H9 (cell line): ENCODE measurements at regions not wholly inside any gene's neighbourhood (a gene's known extent, or its start where the extent isn't known, plus 50 kb on each side); places are given as distances from the start of the nearest gene placed in this dataset.

ENCODE experiments used
- DNase-seq: peaks from one replicate; pipeline ENCODE4 v3.0.0-alpha.2; 2017
- H2AFZ ChIP-seq: one replicate; pipeline ENCODE4 v1.6.1; 2013; ENCODE audit warnings: mild to moderate bottlenecking, low read length, control low read depth, moderate library complexity
- H2AK5ac ChIP-seq: 2 replicates; pipeline ENCODE4 v1.6.1; 2013; ENCODE audit warnings: low read length, control low read depth, mixed read lengths; ENCODE audit not compliant: insufficient read length
- H2BK120ac ChIP-seq: one replicate; pipeline ENCODE4 v1.6.1; 2013; ENCODE audit warnings: low read depth, mild to moderate bottlenecking, low read length, control low read depth, inconsistent platforms; ENCODE audit not compliant: poor library complexity, severe bottlenecking
- H2BK12ac ChIP-seq: 2 replicates; pipeline ENCODE4 v1.6.1; 2013; ENCODE audit warnings: low read length, control low read depth, mixed read lengths, low read depth; ENCODE audit not compliant: insufficient read length
- H2BK15ac ChIP-seq: 2 replicates; pipeline ENCODE4 v1.6.1; 2013; ENCODE audit warnings: low read depth, low read length, control low read depth
- H2BK20ac ChIP-seq: one replicate; pipeline ENCODE4 v1.6.1; 2013; ENCODE audit warnings: low read depth, mild to moderate bottlenecking, low read length, control low read depth, inconsistent platforms; ENCODE audit not compliant: poor library complexity, severe bottlenecking
- H2BK5ac ChIP-seq: 2 replicates; pipeline ENCODE4 v1.6.1; 2013; ENCODE audit warnings: low read length, control low read depth, mixed read lengths; ENCODE audit not compliant: insufficient read length
- H3K14ac ChIP-seq: 2 replicates; pipeline ENCODE4 v1.6.1; 2013; ENCODE audit warnings: low read length, control low read depth; ENCODE audit not compliant: insufficient read depth
- H3K18ac ChIP-seq: 2 replicates; pipeline ENCODE4 v1.6.1; 2013; ENCODE audit warnings: low read depth, mild to moderate bottlenecking, mixed read lengths, low read length, control low read depth; ENCODE audit not compliant: insufficient read length
- H3K23ac ChIP-seq: 2 replicates; pipeline ENCODE4 v1.6.1; 2013; ENCODE audit warnings: low read length, control low read depth, mixed read lengths, low read depth; ENCODE audit not compliant: insufficient read length
- H3K23me2 ChIP-seq: 2 replicates; pipeline ENCODE4 v1.6.1; 2013; ENCODE audit warnings: low read depth, mild to moderate bottlenecking, mixed read lengths, low read length, control low read depth; ENCODE audit not compliant: insufficient read length, poor library complexity, severe bottlenecking
- H3K27ac ChIP-seq: 2 replicates; pipeline ENCODE4 v1.5.1; 2013; ENCODE audit warnings: low read length, control low read depth, mixed read lengths, low read depth; ENCODE audit not compliant: insufficient read length
- H3K27me3 ChIP-seq: 2 replicates; pipeline ENCODE4 v1.6.1; 2013; ENCODE audit warnings: low read length, control low read depth, inconsistent platforms; ENCODE audit not compliant: insufficient read depth
- H3K4ac ChIP-seq: 2 replicates; pipeline ENCODE4 v1.6.1; 2013; ENCODE audit warnings: low read depth, mild to moderate bottlenecking, control low read depth, inconsistent platforms, low read length, moderate library complexity
- H3K4me1 ChIP-seq: 2 replicates; pipeline ENCODE4 v1.6.1; 2013; ENCODE audit warnings: low read length, control low read depth, inconsistent platforms; ENCODE audit not compliant: insufficient read depth
- H3K4me2 ChIP-seq: 2 replicates; pipeline ENCODE4 v1.6.1; 2013; ENCODE audit warnings: low read length, control low read depth, mixed read lengths; ENCODE audit not compliant: insufficient read length, insufficient read depth
- H3K56ac ChIP-seq: 2 replicates; pipeline ENCODE4 v1.6.1; 2013; ENCODE audit warnings: low read depth, mild to moderate bottlenecking, mixed read lengths, low read length, control low read depth; ENCODE audit not compliant: insufficient read length
- H3K79me1 ChIP-seq: 2 replicates; pipeline ENCODE4 v1.6.1; 2013; ENCODE audit warnings: low read depth, mild to moderate bottlenecking, moderate library complexity, low read length, control low read depth, inconsistent platforms; ENCODE audit not compliant: insufficient read depth, poor library complexity, severe bottlenecking
- H3K79me2 ChIP-seq: 2 replicates; pipeline ENCODE4 v1.6.1; 2013; ENCODE audit warnings: low read length, control low read depth, inconsistent platforms; ENCODE audit not compliant: insufficient read depth
- H3K9ac ChIP-seq: 2 replicates; pipeline ENCODE4 v1.6.1; 2013; ENCODE audit warnings: low read length, control low read depth, mixed read lengths; ENCODE audit not compliant: insufficient read length; ENCODE audit errors: extremely low read depth
- H3K9me3 ChIP-seq: one replicate; pipeline ENCODE4 v1.6.1; 2013; ENCODE audit warnings: low read depth, low read length, inconsistent platforms; ENCODE audit not compliant: control insufficient read depth
- H3T11ph ChIP-seq: one replicate; pipeline ENCODE4 v1.6.1; 2013; ENCODE audit warnings: mild to moderate bottlenecking, low read length, control low read depth, inconsistent platforms
- H4K20me1 ChIP-seq: one replicate; pipeline ENCODE4 v1.6.1; 2013; ENCODE audit not compliant: control insufficient read depth, insufficient read length, insufficient read depth
- H4K5ac ChIP-seq: 2 replicates; pipeline ENCODE4 v1.6.1; 2013; ENCODE audit warnings: low read depth, mild to moderate bottlenecking, mixed read lengths, low read length, control low read depth; ENCODE audit not compliant: insufficient read length
- H4K8ac ChIP-seq: replicated peaks from 2 replicates; pipeline ENCODE4 v1.6.1; 2013; ENCODE audit warnings: low read length, control low read depth, mixed read lengths, low read depth; ENCODE audit not compliant: insufficient read length
- H4K91ac ChIP-seq: 2 replicates; pipeline ENCODE4 v1.6.1; 2013; ENCODE audit warnings: low read depth, mild to moderate bottlenecking, moderate library complexity, mixed read lengths, low read length, control low read depth; ENCODE audit not compliant: insufficient read length
- H3K27ac Mint-ChIP-seq, 3 experiments: 2 replicates in 2 of 3; 3 replicates in 1 of 3; pipeline ENCODE4 v1.8.0; 2020 to 2021; ENCODE audit warnings: mixed read lengths in 3 of 3, mild to moderate bottlenecking in 1 of 3, moderate library complexity in 1 of 3
- H3K27me3 Mint-ChIP-seq: 2 replicates; pipeline ENCODE4 v1.8.0; 2021; ENCODE audit warnings: low read depth, mild to moderate bottlenecking, moderate library complexity, mixed read lengths
- H3K36me3 Mint-ChIP-seq, 3 experiments: 2 replicates in 2 of 3; 3 replicates in 1 of 3; pipeline ENCODE4 v1.8.0; 2020 to 2021; ENCODE audit warnings: low read depth in 3 of 3, mixed read lengths in 3 of 3; ENCODE audit not compliant: insufficient read depth in 1 of 3
- H3K4me1 Mint-ChIP-seq, 2 experiments: 2 replicates each; pipeline ENCODE4 v1.8.0; 2020; ENCODE audit warnings: mixed read lengths in 2 of 2
- H3K4me3 Mint-ChIP-seq, 2 experiments: 2 replicates in 1 of 2; 3 replicates in 1 of 2; pipeline ENCODE4 v1.8.0; 2020 to 2021; ENCODE audit warnings: mild to moderate bottlenecking in 2 of 2, mixed read lengths in 2 of 2, moderate library complexity in 1 of 2
- H3K9me3 Mint-ChIP-seq, 2 experiments: 2 replicates in 1 of 2; 3 replicates in 1 of 2; pipeline ENCODE4 v1.8.0; 2020; ENCODE audit warnings: mild to moderate bottlenecking in 2 of 2, mixed read lengths in 2 of 2, moderate library complexity in 1 of 2
- WGBS: extraction: QIAGEN DNeasy Blood & Tissue Kit; methylation state at CpG from one replicate; pipeline ENCODE4 v1.1.7; 2013; ENCODE audit warnings: missing lambda C conversion rate, low lambda C conversion rate, mixed read lengths; ENCODE audit not compliant: insufficient read length; ENCODE audit errors: extremely low coverage; 5-methylcytosine and 5-hydroxymethylcytosine counted together
- TF ChIP-seq, protein P1 (sequence below): fragments of 200-600 bp; sonication (generic); conservative IDR thresholded peaks from 3 replicates; pipeline ENCODE4 v1.8.0; 2021; ENCODE audit warnings: antibody characterized with exemption, mild to moderate bottlenecking

- Histone ChIP-seq H3K79me1 (no peaks in the 10 kb centered on the region), H3K56ac (no peak overlapping the region), H2BK120ac (no peak overlapping the region), H4K91ac (no peak overlapping the region), H3K79me2 (no peaks in the 10 kb centered on the region), H3K14ac (no peak overlapping the region), H2BK20ac (no peak overlapping the region), H3K18ac (no peak overlapping the region), H3K4me1 (no peaks in the 10 kb centered on the region; the same call in 1 of the 2 replicates), H3K9me3 (no peaks in the 10 kb centered on the region), H2AFZ (no peak overlapping the region), H3K9ac (no peak overlapping the region), H3K27me3 (no peaks in the 10 kb centered on the region), H4K5ac (no peak overlapping the region), H3T11ph (no peak overlapping the region), H3K23ac (no peak overlapping the region), H2AK5ac (no peak overlapping the region), H4K8ac (no peak overlapping the region), H2BK12ac (no peak overlapping the region), H3K23me2 (no peaks in the 10 kb centered on the region), H3K4ac (no peak overlapping the region), H3K4me2 (no peak overlapping the region), H2BK15ac (no peak overlapping the region), H3K27ac (no peak overlapping the region), H2BK5ac (no peak overlapping the region), H4K20me1 (no peaks in the 10 kb centered on the region)
- WGBS, result no CpG with 5 or more reads among the region's 2 CpGs
- peaks cover 15 to 17% of the 10 kb centered on the region in 2 experiments for H3K4me1 Mint-ChIP-seq
- H3K27ac Mint-ChIP-seq, result no peak overlapping the region
- H3K4me3 Mint-ChIP-seq, result no peak overlapping the region
- no peak for DNase-seq
- H3K9me3 Mint-ChIP-seq, result peaks cover 1 to 3% of the 10 kb centered on the region in 2 experiments; a peak in 1 of 5 replicates
- no peaks in the 10 kb centered on the region for H3K27me3 Mint-ChIP-seq
- H3K36me3 Mint-ChIP-seq, result peaks cover 0 to 5% (median 2%) of the 10 kb centered on the region in 3 experiments; a peak in 2 of 7 replicates
- TF ChIP-seq, protein P1, sequence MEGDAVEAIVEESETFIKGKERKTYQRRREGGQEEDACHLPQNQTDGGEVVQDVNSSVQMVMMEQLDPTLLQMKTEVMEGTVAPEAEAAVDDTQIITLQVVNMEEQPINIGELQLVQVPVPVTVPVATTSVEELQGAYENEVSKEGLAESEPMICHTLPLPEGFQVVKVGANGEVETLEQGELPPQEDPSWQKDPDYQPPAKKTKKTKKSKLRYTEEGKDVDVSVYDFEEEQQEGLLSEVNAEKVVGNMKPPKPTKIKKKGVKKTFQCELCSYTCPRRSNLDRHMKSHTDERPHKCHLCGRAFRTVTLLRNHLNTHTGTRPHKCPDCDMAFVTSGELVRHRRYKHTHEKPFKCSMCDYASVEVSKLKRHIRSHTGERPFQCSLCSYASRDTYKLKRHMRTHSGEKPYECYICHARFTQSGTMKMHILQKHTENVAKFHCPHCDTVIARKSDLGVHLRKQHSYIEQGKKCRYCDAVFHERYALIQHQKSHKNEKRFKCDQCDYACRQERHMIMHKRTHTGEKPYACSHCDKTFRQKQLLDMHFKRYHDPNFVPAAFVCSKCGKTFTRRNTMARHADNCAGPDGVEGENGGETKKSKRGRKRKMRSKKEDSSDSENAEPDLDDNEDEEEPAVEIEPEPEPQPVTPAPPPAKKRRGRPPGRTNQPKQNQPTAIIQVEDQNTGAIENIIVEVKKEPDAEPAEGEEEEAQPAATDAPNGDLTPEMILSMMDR, result no peak
These were observed 469.9 kb upstream of the TUSC1 start for GRCh38 chr9:26148128-26148527.
